Dermis microvascular lymphatic vessel endothelial cell (primary cell): ENCODE measurements at regions not wholly inside any gene's neighbourhood (a gene's known extent, or its start where the extent isn't known, plus 50 kb on each side); places are given as distances from the start of the nearest gene placed in this dataset.
A peak's percentile ranks its signal among the peaks of the same experiment; 100 is the strongest.
"Not testable (repeated sequence)": the region's sequence is repeated elsewhere in the genome, so short reads cannot be mapped to it uniquely, and the experiment has no call there.

Experiments
- DNase-seq, 2 donors: peaks; one replicate each; pipeline versions ENCODE4 v3.0.0 to v3.0.0-alpha.2; 2010; ENCODE audit warnings: low read depth in 2 of 2

DNA sequence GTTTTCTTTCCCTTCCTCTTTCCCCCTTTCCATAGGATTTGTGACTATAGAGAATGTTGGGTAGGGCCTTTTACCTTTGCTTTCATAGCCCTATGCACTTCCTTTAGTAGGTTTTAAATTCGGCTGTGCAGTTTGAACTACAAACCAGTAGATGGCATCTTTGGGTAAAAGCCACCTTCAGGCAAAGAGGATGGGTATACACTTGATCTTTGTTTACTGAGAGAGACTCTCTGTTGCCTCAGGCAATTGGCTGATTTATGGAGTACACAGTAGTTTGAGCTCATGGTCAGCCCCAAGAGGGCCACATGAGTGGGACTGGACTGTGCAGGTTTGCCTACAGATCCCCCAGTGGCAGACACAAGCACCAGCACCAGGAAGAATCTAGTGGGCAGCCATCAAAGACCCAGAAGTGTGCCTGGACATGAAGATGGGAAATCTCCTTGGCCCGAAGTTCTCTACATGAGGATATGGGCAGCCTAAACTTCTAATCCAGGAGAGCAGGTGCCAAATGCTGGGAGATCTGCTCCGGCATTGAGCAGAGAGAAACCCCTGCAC, 1304.3 kb upstream of the DDX18 start:
- peak; percentile 33 to 47 for DNase-seq

DNA sequence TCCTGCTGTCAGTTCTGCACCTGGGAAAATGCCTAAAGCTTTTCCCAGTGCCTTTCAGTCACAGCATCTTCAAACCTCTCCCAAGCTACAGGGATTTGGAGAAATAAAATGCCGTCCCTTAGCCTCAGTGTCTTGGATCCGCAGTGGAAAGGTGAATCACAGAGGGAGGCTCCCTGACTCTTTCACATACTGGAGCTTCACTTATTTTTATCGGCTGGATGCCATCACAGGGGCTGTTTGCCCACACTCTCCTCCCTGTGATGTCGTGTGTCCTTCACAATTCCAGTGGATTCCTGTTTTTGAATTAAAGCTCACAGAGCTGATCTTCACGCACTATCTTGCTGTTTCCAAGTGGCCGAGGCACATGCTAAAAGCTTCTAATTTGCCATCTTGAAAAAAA, 1303.1 kb upstream of the DDX18 start:
- DNase-seq = peak; percentile 10 to 64

DNA sequence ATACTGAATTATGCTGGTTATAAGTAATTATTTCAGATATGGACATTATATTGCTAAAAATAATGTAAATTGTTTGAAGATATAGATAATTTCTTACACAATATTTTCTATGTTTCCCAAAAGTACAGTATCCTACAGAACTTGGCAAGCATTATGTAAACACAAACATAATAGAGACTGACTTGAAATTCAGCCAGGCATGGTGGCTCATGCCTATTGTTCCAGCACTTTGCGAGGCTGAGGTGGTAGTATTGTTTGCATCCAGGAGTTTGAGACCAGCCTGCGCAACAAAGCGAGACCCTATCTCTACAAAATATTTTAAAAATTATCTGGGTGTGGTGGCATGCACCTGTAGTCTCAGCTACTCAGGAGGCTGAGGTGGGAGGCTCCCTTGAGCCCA, 1300.5 kb upstream of the DDX18 start:
- peak; percentile 24 to 55 for DNase-seq

DNA sequence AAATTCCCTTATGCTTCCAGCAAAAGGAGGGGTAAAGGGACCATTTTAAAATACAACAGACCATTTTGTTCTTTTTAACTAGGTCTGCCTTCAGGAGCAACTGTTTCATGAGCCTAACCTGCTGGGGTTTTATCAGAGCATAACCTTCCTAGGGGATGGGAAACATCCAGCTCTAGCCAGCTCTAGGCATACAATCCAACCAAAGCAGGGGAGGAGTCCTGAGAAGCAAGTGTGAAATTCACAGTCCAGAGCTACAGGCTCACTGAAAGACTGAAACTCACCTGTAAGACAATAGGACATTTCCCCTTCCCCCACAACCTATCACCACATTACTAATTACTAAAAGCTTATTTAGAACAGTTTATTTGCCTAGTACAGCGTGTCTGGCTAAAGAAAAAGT, 1296.6 kb upstream of the DDX18 start:
- DNase-seq = no peak

DNA sequence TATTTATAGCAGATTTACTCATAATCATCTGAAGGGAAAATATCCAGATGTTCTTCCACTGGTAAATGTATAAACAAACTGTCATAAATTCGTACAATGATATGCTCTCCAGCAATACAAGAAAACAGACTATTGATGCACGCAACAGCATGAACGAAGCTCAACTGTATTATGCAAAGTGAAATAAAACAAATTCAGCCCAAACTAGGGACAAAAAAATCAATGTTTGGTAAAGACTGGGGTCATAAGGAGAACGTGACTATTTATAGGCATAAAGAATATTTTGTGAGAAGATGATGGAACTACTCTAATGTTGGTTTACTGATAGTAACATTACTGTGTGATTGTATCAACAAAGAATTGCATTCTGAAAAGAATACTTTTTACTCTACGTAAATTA, 1276.7 kb upstream of the DDX18 start:
- no peak for DNase-seq

DNA sequence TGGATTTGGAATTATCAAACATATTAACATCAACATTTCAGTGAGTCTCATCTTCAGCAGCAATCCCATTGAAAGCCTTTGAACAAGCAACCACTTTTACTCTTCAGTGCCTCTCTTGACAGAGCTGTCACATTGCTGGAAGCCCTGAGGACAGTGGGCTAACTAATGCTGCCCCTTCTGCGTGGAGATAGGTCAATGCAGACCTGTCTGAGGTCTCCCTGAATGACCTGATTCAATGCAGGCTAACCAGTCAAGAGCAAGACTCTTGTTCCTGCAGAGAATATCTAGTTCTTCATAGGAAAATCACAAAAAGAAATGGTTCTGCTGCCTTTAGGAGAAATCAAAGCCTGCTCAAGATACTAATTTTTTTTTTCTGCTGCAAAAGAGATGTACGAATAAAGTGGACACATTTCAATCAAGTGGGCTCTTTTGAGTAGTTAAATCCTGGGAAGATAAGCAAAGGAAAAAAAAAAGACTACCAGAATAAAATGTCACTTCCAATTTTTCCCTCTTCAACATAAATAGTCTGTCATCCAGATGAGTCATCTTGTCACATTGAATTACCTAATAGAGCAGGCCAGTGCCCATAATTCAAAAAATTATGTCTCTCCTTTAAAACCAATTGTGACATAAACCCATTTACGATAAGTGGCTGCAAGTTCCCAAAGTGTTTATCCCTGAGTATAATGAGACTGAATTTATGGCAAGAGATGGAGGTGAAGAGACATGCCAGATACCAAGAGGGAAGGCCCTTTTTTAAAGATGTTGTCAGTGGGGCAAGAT, 1269.0 kb upstream of the DDX18 start:
- DNase-seq = no peak

DNA sequence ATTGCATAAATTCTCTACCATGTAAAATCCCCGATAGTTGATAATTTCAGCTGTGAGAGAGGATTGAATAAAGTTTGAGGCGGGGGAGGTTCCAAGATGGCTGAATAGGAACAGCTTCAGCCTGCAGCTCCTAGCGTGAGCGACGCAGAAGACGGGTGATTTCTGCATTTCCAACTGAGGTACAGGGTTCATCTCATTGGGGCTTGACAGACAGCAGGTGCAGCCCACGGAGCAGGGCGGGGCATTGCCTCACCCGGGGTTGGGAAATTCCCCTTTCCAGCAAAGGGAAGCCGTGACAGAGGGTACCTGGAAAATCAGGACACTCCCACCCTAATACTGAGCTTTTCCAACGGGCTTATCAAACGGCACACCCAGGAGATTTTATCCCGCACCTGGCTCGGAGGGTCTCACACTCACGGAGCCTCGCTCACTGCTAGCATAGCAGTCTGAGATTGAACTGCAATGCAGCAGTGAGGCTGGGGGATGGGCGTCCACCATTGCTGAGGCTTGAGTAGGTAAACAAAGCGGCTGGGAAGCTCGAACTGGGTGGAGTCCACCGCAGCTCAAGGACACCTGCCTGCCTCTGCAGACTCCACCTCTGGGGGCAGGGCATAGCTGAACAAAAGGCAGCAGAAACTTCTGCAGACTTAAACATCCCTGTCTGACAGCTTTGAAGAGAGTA, 1261.6 kb upstream of the DDX18 start:
- not testable (repeated sequence) for DNase-seq

DNA sequence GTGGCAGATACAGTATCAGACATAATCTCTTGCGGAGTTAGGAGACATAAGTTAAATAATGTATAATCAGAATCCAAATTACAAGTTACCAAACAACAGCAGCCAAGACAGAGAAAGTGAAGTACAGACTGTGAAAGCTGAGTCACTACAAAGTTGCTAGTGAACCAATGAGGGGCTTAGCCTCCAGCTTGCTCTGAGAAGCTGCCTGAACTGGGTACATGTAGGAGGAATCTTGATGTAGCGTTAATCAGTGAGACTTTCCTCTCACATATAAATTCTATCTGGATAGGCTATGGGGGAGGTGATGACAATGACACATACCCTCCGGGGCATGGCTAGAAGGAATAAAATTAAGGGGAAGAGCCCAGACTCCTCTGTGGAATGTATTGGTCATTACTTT, 1234.3 kb upstream of the DDX18 start:
- DNase-seq = no peak

DNA sequence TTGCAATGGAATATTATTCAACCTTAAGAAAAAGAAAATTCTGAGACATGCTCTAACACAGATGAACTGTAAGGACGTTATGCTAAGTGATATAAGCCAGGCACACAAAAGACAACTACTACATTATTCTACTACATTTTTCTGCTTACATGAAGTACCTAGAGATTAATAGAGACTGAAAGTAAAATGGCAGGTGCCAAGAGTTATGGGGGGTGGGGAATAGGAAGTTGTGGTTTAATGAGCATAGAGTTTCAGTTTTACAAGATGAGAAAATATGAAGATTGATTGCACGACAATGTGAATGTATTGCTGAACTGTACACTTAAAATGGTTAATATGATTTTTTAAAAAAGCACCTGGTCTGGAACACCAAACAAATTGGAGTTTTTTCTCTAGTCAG, 1231.6 kb upstream of the DDX18 start:
- DNase-seq = no peak

DNA sequence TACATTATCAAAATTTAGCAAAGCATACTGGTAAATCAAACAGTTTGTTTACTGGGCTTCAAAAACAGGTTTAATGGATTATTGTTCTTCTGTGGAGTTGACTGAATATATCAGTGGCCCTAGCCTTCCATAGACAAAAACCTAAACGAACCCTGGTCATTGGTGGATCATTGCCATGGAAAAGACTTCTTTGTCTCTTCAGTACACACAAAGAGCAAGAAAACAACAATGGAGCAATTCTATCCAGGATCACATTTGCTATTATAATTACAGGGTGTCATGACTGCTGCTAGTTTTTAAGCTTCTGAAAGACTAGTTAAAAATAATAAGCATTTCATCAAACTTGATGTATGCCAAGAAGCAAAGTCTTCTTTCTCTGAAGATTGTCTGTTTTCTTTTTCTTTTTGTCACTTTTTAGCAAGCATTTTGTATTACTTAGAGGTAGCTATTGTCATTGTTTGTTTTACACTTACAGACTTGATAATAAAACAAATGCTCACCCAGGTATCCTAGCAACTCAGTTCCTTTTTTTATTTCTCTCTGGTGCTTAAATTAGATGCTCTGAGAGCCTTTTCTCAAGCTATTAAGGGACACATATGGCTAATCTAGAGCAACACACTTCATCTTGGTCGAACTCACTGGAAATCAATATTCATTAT, 1228.7 kb upstream of the DDX18 start:
- no peak for DNase-seq

DNA sequence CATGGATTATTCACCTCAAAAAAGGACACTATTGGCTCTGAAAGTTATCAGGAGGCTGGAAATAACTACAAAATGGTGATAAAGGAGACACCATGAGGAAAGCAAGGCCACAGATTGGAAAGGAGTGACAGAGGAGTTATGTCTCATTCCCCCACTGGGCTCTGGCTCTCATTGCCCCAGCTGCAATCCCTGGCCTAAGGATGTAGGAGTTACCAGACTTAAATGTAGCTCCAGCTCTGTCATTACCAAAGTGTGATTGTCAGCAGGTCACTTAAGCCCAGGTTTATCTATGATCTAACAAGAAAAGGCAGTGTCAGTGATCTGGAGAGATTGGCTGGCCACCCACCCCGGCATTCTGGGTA, 1228.2 kb upstream of the DDX18 start:
- no peak for DNase-seq
